HG03457 (cell line): ENCODE measurements at regions not wholly inside any gene's neighbourhood (a gene's known extent, or its start where the extent isn't known, plus 50 kb on each side); places are given as distances from the start of the nearest gene placed in this dataset.

Source experiments
- ATAC-seq: cut with Tn5 transposase; IDR thresholded peaks from one replicate; pipeline ENCODE4 v1.9.1; 2021; ENCODE audit warnings: moderate number of reproducible peaks; ENCODE audit not compliant: unreplicated experiment

- ATAC-seq, result no peak
Measured at GRCh38 chr9:90979138-90979551, 177.5 kb downstream of the SYK start.

GRCh38 chr9:90979639-90980038 lies 178.0 kb downstream of the SYK start:
- no peak for ATAC-seq

- no peak for ATAC-seq
Measured at GRCh38 chr9:90981726-90982125, 180.1 kb downstream of the SYK start.

GRCh38 chr9:90983394-90983793 lies 181.8 kb downstream of the SYK start:
- ATAC-seq, result no peak

GRCh38 chr9:90985631-90986030 lies 184.0 kb downstream of the SYK start:
- no peak for ATAC-seq

- no peak for ATAC-seq
Measured at GRCh38 chr9:90986161-90986560, 184.5 kb downstream of the SYK start.

GRCh38 chr9:90987566-90987965 lies 185.9 kb downstream of the SYK start:
- ATAC-seq, result no peak

- ATAC-seq, result no peak
Measured at GRCh38 chr9:90988318-90988717, 186.7 kb downstream of the SYK start.

- ATAC-seq, result no peak
Measured at GRCh38 chr9:90991953-90992352, 190.3 kb downstream of the SYK start.

- no peak for ATAC-seq
Measured at GRCh38 chr9:90995516-90995915, 193.9 kb downstream of the SYK start.

- ATAC-seq, result no peak
Measured at GRCh38 chr9:90996154-90997065, 194.8 kb downstream of the SYK start.

- ATAC-seq, result no peak
Measured at GRCh38 chr9:90998573-90998972, 197.0 kb downstream of the SYK start.

GRCh38 chr9:90999425-91000397 lies 198.1 kb downstream of the SYK start:
- ATAC-seq, result no peak

GRCh38 chr9:91001146-91001611 lies 199.6 kb downstream of the SYK start:
- ATAC-seq, result no peak

GRCh38 chr9:91004484-91004883 lies 202.9 kb downstream of the SYK start:
- ATAC-seq, result no peak

- no peak for ATAC-seq
Measured at GRCh38 chr9:91004992-91005391, 203.4 kb downstream of the SYK start.

- no peak for ATAC-seq
Measured at GRCh38 chr9:91006046-91006445, 204.4 kb downstream of the SYK start.

GRCh38 chr9:91008568-91008967 lies 206.9 kb downstream of the SYK start:
- ATAC-seq, result no peak

GRCh38 chr9:91011891-91012290 lies 210.3 kb downstream of the SYK start:
- no peak for ATAC-seq

- no peak for ATAC-seq
Measured at GRCh38 chr9:91012933-91013841, 211.6 kb downstream of the SYK start.
